ENCODE measurements at regions not wholly inside any gene's neighbourhood (a gene's known extent, or its start where the extent isn't known, plus 50 kb on each side); places are given as distances from the start of the nearest gene placed in this dataset.

GRCh38 chr12:123089631-123090353, 61.1 kb downstream of the PITPNM2 start:
- intact Hi-C loops (cut with micrococcal nuclease), result no loop called here
- Mint-ChIP-seq H3K4me1 (ENCODE audit: low read depth) (peaks cover 7% of the 10 kb centered on the region), H3K36me3 (no peaks in the 10 kb centered on the region), H3K4me3 (no peak overlapping the region), H3K9me3 (no peaks in the 10 kb centered on the region), H3K27ac (no peak overlapping the region), H3K27me3 (no peaks in the 10 kb centered on the region)
- POLR2A ChIA-PET, result interaction anchor here (1.4 kb wide), 1 partner anchor 13 kb away, joined by 5 read pairs; no protein-coding TSS in a partner anchor
- peak; percentile 32 for DNase-seq
- CTCF ChIA-PET, result interaction anchor here (0.9 kb wide), 1 partner anchor 15 kb away, joined by 4 read pairs; no protein-coding TSS in a partner anchor

DNA sequence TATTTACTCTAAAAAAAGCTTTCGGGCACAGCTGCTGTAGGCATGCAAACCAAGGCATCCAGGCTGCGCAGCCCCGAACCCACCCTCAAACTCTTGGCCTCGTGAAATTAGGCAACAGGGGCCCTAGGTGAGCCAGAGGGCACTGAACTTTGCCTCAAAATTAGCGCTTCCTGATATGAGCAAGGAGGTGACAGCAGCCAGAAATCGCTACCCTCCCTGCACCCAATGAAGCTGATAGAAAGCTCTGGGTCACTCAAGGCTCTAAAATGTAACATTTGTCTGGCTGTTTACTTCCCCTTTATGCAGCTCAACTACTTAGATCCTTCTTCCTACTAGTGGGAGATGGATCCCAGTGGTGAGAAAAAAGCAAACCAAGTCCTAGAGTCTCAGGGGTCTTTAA, 61.8 kb downstream of the PITPNM2 start:
- ChIA-PET POLR2A (interaction anchor here (1.4 kb wide), 1 partner anchor 13 kb away, joined by 5 read pairs; no protein-coding TSS in a partner anchor), CTCF (interaction anchor here (0.9 kb wide), 1 partner anchor 14 kb away, joined by 4 read pairs; no protein-coding TSS in a partner anchor)
- Mint-ChIP-seq H3K9me3 (no peaks in the 10 kb centered on the region), H3K4me3 (no peak overlapping the region), H3K27me3 (no peaks in the 10 kb centered on the region), H3K27ac (no peak overlapping the region), H3K36me3 (no peaks in the 10 kb centered on the region), H3K4me1 (ENCODE audit: low read depth) (peaks cover 7% of the 10 kb centered on the region)
- no peak for DNase-seq
- intact Hi-C loops (cut with micrococcal nuclease), result no loop called here

DNA sequence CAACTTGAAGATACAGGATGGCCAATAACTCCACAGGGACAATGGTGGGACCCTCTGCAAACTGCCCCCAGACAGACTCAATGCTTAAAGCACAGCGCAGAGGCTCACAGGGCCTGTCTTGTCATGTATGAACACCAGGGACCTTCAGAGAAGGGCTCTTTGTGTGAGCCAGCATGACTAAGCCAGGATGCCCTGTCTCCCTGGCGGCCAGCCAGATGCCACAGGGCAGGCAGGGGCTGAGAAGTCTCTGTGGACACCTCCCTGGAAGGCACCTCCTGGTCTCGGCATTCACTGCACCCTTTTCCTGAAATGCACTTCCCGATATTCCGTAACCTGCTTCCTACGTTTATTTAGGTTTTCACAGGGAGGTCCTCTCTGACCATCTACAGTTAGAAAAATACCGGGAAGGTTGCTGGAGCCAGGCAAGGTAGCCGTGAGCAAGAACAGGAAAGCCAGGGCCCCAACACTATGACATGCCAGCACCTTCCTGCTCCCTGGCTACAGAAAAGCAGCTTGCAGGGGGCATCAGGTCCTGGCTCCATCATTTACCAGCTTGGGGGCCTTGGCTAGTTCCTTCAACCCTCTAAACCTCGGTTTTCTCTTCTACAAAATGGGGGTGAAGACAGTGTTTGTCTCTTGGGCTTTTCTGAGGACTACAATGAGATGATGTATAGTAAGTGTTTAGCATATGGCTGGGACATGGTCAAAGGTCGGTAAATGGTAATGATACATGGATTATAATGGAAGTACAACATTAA, 65.0 kb downstream of the PITPNM2 start:
- peaks cover 7% of the 10 kb centered on the region for H3K4me1 Mint-ChIP-seq (ENCODE audit: low read depth)
- CTCF ChIA-PET, result interaction anchor here (0.6 kb wide), 1 partner anchor 155 kb away, joined by 4 read pairs; no protein-coding TSS in a partner anchor
- no peaks in the 10 kb centered on the region for H3K36me3 Mint-ChIP-seq
- H3K27me3 Mint-ChIP-seq, result no peaks in the 10 kb centered on the region
- H3K4me3 Mint-ChIP-seq, result no peak overlapping the region
- intact Hi-C loops (cut with micrococcal nuclease), result no loop called here
- DNase-seq, result peak; percentile 47
- POLR2A ChIA-PET, result no interaction called here
- H3K27ac Mint-ChIP-seq, result no peak overlapping the region
- H3K9me3 Mint-ChIP-seq, result no peaks in the 10 kb centered on the region

GRCh38 chr12:123085066-123085465, 65.8 kb downstream of the PITPNM2 start:
- no peaks in the 10 kb centered on the region for H3K27me3 Mint-ChIP-seq
- ChIA-PET POLR2A (no interaction called here), CTCF (no interaction called here)
- H3K4me1 Mint-ChIP-seq (ENCODE audit: low read depth), result peaks cover 7% of the 10 kb centered on the region
- no peak overlapping the region for H3K4me3 Mint-ChIP-seq
- intact Hi-C loops (cut with micrococcal nuclease), result no loop called here
- no peaks in the 10 kb centered on the region for H3K36me3 Mint-ChIP-seq
- H3K9me3 Mint-ChIP-seq, result no peaks in the 10 kb centered on the region
- no peak for DNase-seq
- H3K27ac Mint-ChIP-seq, result no peak overlapping the region

GRCh38 chr12:123083661-123084571, 67.0 kb downstream of the PITPNM2 start:
- POLR2A ChIA-PET, result no interaction called here
- CTCF ChIA-PET, result interaction anchor here (1.0 kb wide), 1 partner anchor 41 kb away, joined by 4 read pairs; no protein-coding TSS in a partner anchor
- Mint-ChIP-seq H3K4me1 (ENCODE audit: low read depth) (peaks cover 2% of the 10 kb centered on the region), H3K4me3 (no peak overlapping the region), H3K36me3 (no peaks in the 10 kb centered on the region), H3K27me3 (no peaks in the 10 kb centered on the region), H3K27ac (no peak overlapping the region), H3K9me3 (no peaks in the 10 kb centered on the region)
- no peak for DNase-seq
- intact Hi-C loops (cut with micrococcal nuclease), result no loop called here

GRCh38 chr12:123080634-123081033, 70.3 kb downstream of the PITPNM2 start:
- intact Hi-C loops (cut with micrococcal nuclease), result no loop called here
- ChIA-PET CTCF (no interaction called here), POLR2A (no interaction called here)

DNA sequence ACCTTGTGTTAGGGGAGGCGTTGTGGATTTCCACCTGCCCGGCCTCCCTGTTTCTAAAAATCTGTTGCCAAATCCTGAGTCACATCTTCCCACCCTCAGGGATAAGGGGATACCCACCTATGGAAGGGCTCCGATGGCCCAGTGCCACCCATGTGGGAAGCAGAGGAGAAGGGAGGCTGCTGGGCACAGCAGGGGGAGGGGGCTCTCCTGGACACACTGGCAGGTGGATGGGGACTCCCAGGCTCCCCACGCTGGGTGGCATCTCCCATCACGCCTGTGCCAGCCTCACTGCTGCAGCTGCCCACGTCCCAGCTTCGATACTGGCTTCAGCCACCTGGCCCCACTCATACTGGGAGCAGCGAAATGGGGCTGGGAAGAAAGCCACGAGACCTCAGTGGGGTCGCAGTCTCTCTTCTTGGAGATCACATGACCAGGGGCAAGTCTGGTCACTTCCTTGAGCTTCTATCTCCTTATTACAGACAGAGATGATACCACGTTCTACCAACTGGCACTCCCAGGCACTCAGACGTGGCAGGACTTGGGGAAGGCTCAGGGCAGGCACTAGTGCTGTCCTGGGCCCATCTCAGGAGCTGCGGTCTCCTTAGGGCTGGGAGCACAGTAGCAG, 72.2 kb downstream of the PITPNM2 start:
- CTCF ChIA-PET, result interaction anchor here (1.2 kb wide), 1 partner anchor 35 kb away, joined by 4 read pairs; no protein-coding TSS in a partner anchor
- intact Hi-C loops (cut with micrococcal nuclease), result loop anchor here (5.0 kb wide), 1 partner anchor 191 kb away; no protein-coding TSS in a partner anchor
- POLR2A ChIA-PET, result interaction anchor here (1.3 kb wide), 1 partner anchor 157 kb away, joined by 3 read pairs; no protein-coding TSS in a partner anchor
- H3K4me3 Mint-ChIP-seq, result no peak overlapping the region
- no peak overlapping the region for H3K27ac Mint-ChIP-seq
- no peaks in the 10 kb centered on the region for H3K36me3 Mint-ChIP-seq
- H3K27me3 Mint-ChIP-seq, result no peaks in the 10 kb centered on the region
- H3K4me1 Mint-ChIP-seq (ENCODE audit: low read depth), result peaks cover 37% of the 10 kb centered on the region
- no peaks in the 10 kb centered on the region for H3K9me3 Mint-ChIP-seq
- DNase-seq, result no peak

More at GRCh38 chr12:123080634-123081033, 70.3 kb downstream of the PITPNM2 start:
- Mint-ChIP-seq H3K27me3 (no peaks in the 10 kb centered on the region), H3K9me3 (no peaks in the 10 kb centered on the region), H3K4me3 (no peak overlapping the region), H3K4me1 (ENCODE audit: low read depth) (peaks cover 20% of the 10 kb centered on the region), H3K36me3 (no peaks in the 10 kb centered on the region), H3K27ac (no peak overlapping the region)
- DNase-seq, result no peak

DNA sequence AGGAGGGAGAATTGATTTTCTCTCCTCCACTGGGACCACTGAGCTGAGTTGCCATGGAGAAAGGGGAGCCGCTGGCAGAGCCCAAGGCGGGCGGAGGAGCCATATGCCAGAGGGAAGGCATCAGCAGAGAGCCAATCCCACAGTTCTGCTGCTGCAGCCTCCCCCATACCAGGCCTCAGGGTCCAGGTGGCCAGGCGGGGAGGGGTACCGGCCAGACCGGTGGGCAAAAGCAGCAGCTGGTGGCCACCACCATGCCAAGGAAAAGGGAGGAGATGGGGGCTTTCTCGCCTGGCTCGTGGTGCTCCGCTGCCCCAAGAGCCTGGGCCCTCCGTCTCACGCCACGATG, 72.8 kb downstream of the PITPNM2 start:
- H3K36me3 Mint-ChIP-seq, result no peaks in the 10 kb centered on the region
- CTCF ChIA-PET, result interaction anchor here (1.2 kb wide), 1 partner anchor 35 kb away, joined by 4 read pairs; no protein-coding TSS in a partner anchor
- H3K27me3 Mint-ChIP-seq, result no peaks in the 10 kb centered on the region
- no peak for DNase-seq
- no peak overlapping the region for H3K27ac Mint-ChIP-seq
- intact Hi-C loops (cut with micrococcal nuclease), result loop anchor here (5.0 kb wide), 1 partner anchor 191 kb away; no protein-coding TSS in a partner anchor
- no peak overlapping the region for H3K4me3 Mint-ChIP-seq
- H3K9me3 Mint-ChIP-seq, result no peaks in the 10 kb centered on the region
- H3K4me1 Mint-ChIP-seq (ENCODE audit: low read depth), result peaks cover 41% of the 10 kb centered on the region
- POLR2A ChIA-PET, result interaction anchor here (1.3 kb wide), 1 partner anchor 157 kb away, joined by 3 read pairs; no protein-coding TSS in a partner anchor

- ChIA-PET CTCF (interaction anchor here (1.0 to 2.3 kb wide), 5 partner anchors 34 to 161 kb away, joined by 3 to 9 read pairs (median 4); partner anchors contain the start of genes MPHOSPH9 and PITPNM2), POLR2A (interaction anchor here (0.6 to 2.3 kb wide), 6 partner anchors 12 to 158 kb away, joined by 3 to 10 read pairs (median 6); partner anchors contain the start of gene OGFOD2)
- Mint-ChIP-seq H3K36me3 (no peaks in the 10 kb centered on the region), H3K27ac (peak overlapping the region; percentile 95), H3K4me3 (no peak overlapping the region), H3K27me3 (no peaks in the 10 kb centered on the region), H3K4me1 (ENCODE audit: low read depth) (peaks cover 41% of the 10 kb centered on the region), H3K9me3 (no peaks in the 10 kb centered on the region)
- DNase-seq, result no peak
- intact Hi-C loops (cut with micrococcal nuclease), result loop anchor here (2.0 to 5.0 kb wide), 2 partner anchors 71 to 190 kb away; no protein-coding TSS in a partner anchor
These were observed 73.4 kb downstream of the PITPNM2 start for GRCh38 chr12:123077298-123078119.

GRCh38 chr12:123076604-123077297, 74.1 kb downstream of the PITPNM2 start:
- Mint-ChIP-seq H3K4me1 (ENCODE audit: low read depth) (peaks cover 41% of the 10 kb centered on the region), H3K9me3 (no peaks in the 10 kb centered on the region)

More at GRCh38 chr12:123076604-123077297, 74.1 kb downstream of the PITPNM2 start:
- H3K4me3 Mint-ChIP-seq, result peak overlapping the region; percentile 68
- CTCF ChIA-PET, result interaction anchor here (0.7 to 2.3 kb wide), 6 partner anchors 54 to 161 kb away, joined by 3 to 9 read pairs (median 4); partner anchors contain the start of genes MPHOSPH9 and PITPNM2
- intact Hi-C loops (cut with micrococcal nuclease), result loop anchor here (1.0 to 5.0 kb wide), 11 partner anchors 31 to 639 kb away; partner anchors contain the start of genes MPHOSPH9, MTRFR and OGFOD2
- POLR2A ChIA-PET, result interaction anchor here (1.0 to 2.3 kb wide), 10 partner anchors 13 to 483 kb away, joined by 3 to 10 read pairs (median 6); partner anchors contain the start of genes MPHOSPH9, MTRFR and OGFOD2
- peak; percentile 79 for DNase-seq
- peak overlapping the region; percentile 95 for H3K27ac Mint-ChIP-seq
- H3K27me3 Mint-ChIP-seq, result no peaks in the 10 kb centered on the region
- H3K36me3 Mint-ChIP-seq, result no peaks in the 10 kb centered on the region
